HG03280 (cell line): ENCODE measurements at regions not wholly inside any gene's neighbourhood (a gene's known extent, or its start where the extent isn't known, plus 50 kb on each side); places are given as distances from the start of the nearest gene placed in this dataset.
"Not testable (repeated sequence)": the region's sequence is repeated elsewhere in the genome, so short reads cannot be mapped to it uniquely, and the experiment has no call there.

ENCODE experiments used
- ATAC-seq: cut with Tn5 transposase; IDR thresholded peaks from one replicate; pipeline ENCODE4 v1.9.1; 2021; ENCODE audit warnings: mild to moderate bottlenecking, moderate library complexity; ENCODE audit not compliant: unreplicated experiment

DNA sequence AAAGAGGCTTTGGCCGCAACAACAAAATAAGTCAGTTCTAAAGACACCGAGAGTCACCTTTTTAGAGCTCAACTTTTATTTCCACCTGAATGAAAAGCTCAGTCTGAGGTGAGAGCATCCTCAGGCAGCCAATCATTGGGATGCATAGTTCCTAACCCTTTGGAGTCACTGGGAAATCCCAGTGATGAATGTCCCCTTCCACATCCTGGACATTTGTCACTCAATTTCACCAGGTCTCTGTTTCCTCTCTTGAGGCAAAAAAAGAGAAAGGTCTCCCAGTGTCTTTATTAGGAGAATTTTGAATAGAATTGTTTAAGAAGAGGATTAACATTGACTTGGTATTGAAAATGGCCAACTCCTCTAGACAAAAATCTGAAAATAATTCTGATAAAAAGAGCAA, 137.5 kb upstream of the SPRED1 start:
- ATAC-seq = no peak

- no peak for ATAC-seq
Measured at GRCh38 chr15:38117781-38118180, 134.9 kb upstream of the SPRED1 start.

- ATAC-seq = not testable (repeated sequence)
Measured at GRCh38 chr15:38119865-38120264, 132.8 kb upstream of the SPRED1 start.

DNA sequence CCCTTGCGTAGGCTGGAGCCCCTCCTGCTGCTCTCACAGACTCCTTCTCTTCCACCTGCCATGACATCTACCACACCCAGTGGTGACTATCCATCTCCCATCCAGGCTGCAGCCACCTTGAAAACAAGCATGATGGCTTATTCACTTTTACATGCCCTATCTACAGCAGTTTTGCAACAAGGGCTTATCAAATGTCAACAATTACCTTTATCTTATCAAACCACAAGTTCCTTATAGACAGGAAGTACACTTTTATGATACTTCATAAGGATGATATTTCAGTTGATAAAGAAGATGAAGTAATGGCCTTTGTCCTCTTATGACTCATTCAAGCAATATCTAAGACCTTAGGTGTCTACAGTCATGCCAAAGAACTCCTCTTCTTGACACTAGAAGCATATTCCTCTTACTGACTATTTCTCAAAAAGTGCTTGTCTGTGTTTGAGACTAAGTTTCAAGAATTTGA, 125.3 kb upstream of the SPRED1 start:
- ATAC-seq = no peak

GRCh38 chr15:38128341-38128781, 124.3 kb upstream of the SPRED1 start:
- ATAC-seq = no peak

DNA sequence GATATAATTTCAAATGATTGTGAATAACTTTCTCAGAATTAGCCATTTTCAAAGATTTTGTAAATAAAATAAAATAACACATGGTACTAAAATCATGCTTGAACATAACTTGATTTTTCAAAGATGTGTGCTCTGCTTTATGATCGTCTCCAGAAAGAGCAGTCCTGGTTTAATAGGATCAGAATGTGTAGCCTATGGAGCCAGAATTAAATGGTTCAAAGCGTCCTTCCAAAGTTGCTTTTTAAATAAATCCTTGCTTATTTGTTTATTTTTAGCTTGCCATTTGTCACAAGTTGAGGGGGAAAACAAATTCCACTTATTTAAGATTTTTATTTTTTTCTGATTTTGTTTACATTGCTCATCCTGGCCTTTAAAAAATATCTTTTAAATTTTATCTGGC, 123.7 kb upstream of the SPRED1 start:
- no peak for ATAC-seq

DNA sequence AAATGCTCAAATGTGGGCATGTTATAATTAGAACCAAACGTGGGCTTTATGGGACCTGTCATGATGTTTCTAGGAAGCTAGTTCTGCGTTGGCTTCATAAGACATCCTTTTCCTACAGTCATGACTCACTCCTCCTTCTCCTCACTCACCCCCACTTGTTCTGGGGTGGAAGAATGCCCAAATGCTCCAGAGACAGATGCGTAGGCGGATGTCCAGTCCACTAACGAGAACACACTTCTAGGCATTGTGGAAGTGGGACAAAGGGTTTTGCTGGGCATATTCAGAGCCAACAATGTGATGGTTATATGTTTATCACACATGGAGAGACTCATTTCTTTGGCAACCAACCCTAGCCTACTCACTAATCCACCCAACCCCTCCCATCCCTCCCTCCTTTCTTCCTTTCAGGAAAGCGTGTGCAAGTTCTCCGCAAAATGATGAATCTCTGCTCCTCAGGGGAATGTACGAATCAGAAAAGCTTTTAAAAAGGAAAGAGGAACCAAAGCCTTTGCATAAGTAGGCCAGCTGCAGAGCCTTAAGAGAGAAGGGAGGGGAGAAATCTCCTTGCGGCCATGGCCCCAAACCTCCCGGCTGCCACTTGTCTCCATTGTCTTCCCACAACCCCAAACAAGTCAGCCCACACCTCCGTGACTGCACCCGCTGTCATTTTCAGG, 123.0 kb upstream of the SPRED1 start:
- no peak for ATAC-seq

DNA sequence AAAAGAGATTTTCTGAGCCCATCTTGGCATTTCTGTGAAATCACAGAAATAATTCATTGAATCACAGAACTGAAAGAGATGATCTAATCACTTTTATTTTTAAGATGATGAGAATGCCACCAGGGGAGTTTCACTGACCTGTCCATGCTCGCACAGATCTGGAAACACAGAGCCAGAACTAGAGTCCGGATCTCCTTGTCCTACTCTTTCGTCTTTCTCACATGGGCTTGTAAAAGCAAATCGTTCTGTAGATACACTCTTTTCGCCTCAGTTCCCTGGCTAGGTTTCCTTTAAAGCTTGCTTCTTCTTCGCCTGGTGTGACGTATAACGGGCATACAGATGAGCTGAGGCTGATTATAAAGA, 122.5 kb upstream of the SPRED1 start:
- no peak for ATAC-seq

DNA sequence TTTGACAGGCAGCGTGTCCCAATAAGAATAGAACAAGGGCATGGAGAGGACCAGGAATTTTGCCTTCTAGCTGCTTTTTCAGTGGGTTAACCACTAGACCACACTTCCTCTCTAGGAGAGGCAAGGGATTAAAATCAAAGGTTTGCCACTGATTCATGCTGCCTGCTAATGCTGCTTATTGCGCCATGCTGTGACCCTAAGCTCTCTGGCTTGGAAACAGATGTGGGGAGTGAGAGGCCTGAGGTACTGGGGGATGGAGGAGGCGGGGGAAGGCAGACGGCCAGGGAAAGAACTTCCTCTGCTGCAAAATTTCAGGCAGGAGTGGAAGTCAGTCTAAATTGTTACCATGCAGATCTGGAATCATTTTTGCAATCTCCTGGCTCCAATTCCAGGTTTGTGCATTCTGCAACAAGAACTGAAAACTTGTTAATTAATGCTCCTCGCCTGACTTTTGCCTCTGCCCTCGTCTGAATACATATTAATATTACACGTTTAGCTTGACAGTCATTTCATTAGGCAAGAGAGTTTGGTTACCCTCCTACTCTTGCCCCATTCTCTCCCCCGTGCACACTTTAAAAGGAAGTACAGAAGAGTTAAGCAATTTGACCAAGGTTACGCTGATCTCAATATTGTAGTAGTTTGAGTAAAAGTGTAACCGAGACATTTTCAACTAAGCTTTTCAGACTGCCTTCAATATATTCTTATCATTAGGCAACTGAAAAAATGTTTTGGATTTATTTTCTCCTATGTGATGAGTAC, 121.7 kb upstream of the SPRED1 start:
- peak; percentile 43 for ATAC-seq

DNA sequence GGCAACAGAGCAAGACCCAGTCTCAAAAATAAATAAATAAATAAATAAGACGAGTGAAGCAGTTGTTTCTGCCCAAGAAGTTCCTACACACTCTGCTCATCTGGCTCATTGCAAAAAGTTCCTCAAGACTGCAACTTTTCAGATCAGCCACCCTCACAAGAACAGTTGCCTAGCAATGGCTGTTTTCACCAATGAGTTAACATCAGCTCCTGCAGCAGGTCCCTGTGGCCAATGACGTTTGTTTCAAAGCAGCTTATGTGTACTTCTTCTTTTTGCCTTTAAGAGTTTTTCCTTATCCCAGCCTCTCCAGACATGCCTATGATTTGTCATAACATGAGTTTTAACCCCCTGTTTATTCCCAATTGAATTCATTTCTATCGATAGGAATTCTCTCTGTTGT, 118.4 kb upstream of the SPRED1 start:
- no peak for ATAC-seq

- ATAC-seq = not testable (repeated sequence)
Measured at GRCh38 chr15:38142195-38142594, 110.4 kb upstream of the SPRED1 start.

DNA sequence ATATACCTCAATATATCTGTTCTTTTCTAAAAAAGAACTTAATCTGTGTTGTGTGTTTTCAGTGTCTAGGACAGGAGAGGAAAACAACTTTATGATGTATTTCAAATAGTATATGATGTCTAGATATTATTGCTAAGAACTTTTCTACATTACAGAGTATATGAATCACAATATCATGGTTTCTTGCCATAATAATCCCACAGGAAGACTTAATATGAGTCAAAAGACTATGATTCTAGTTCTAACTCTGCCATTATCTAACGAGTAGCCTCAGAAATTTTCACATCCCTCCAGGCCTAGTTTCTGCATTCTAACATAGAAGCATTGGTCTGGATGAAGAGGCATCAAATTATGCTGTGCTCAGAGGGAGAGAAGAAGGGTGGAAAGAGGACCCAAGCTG, 107.7 kb upstream of the SPRED1 start:
- no peak for ATAC-seq

DNA sequence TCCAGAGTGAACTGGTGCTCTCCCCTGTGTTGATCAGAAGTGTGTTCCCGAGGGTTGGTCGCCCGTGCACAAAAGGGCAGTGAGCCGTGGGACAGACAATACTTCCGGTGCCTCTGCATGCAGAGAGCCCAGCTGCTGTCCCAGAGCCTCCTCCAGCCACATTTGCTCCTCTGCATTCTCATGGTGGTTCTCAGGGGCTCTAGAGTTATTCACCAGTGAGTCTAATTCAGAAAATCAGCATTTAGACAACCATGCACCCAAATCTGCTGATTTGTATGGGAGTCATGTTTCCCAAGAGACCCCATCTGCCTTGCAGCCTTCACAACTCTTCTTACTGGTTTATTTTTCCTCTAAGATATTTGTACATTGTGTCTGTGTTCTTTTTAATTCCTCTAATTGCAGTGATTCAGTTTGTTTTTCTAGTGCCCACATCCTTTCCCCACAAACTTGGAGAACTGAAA, 107.0 kb upstream of the SPRED1 start:
- ATAC-seq = no peak

- no peak for ATAC-seq
Measured at GRCh38 chr15:38147246-38147645, 105.4 kb upstream of the SPRED1 start.

DNA sequence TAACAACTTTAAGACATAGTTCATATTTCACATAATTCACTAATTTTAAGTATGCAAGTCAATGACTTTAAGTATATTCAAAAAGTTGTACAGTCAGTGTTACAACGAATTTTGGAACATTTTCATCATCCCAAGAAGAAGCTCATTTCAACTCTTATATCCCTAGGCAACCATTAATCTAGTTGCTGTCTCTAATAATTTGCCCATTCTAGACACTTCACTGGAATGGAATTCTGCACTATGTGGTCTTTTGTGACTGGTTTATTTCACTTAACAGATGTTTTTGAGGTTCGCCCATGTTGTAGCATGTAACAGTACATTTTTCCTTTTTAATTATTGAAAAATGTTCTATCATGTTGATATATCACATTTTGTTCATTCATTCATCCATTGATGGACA, 104.2 kb upstream of the SPRED1 start:
- no peak for ATAC-seq

DNA sequence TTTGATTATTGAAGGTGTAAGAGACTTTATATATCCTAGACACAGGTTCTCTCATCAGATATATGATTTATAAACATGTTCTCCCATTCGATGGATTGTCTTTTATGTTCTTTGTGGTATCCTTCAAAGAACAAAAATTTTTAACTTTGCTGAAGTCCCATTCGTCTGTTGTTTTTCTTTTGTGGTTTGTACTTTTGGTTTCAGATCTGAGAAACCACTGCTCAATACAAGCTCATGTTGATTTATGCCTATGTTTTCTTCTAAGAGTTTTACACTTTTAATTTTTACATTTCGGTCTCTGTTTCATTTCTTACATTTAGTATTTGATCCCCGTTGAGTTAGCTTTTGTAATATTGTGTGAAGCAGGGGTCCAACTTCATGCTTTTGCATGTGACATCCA, 103.3 kb upstream of the SPRED1 start:
- no peak for ATAC-seq

GRCh38 chr15:38150148-38150547, 102.5 kb upstream of the SPRED1 start:
- ATAC-seq = no peak

GRCh38 chr15:38150794-38151193, 101.8 kb upstream of the SPRED1 start:
- ATAC-seq = no peak

DNA sequence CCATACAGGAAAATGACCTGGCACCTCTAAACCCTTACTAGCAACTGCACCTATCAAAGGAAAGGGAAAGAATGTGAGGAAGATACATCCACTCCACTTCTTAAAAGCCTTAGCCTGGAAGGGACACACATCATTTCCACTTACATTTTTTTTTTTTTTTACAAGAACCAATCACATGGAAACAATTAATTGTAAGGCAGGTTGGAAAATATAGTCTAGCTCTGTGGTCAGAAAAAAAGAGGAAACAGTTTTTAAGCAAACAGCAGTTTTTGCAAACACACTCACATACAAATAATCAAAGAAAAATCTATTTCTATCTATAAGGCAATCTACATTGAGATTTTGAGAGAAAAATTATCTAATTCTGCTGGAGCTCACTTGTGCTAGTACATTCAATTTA, 98.9 kb upstream of the SPRED1 start:
- ATAC-seq = no peak

DNA sequence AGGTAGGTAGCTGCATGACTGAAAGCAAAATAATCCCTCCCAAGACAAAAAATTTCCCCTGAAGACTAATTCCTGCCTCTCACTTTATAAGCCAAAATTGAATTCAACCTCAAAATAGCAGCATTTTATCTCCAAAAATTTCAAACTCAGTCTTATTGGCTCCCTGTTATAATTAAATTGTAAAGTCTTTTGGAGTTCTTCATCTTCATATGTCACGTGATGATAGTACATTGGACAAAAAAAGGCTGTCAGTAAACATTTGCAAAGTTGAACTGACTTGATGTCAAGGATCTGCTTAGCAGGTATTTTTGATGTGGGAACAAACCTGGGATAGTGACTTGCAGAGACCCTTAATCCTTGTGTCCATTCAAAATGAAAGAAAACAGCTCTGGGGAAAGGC, 98.4 kb upstream of the SPRED1 start:
- no peak for ATAC-seq

- no peak for ATAC-seq
Measured at GRCh38 chr15:38154837-38155236, 97.8 kb upstream of the SPRED1 start.

- ATAC-seq = no peak
Measured at GRCh38 chr15:38163658-38164057, 89.0 kb upstream of the SPRED1 start.
